Epithelial cell of proximal tubule (primary cell): ENCODE measurements at regions not wholly inside any gene's neighbourhood (a gene's known extent, or its start where the extent isn't known, plus 50 kb on each side); places are given as distances from the start of the nearest gene placed in this dataset.
"Not testable (repeated sequence)": the region's sequence is repeated elsewhere in the genome, so short reads cannot be mapped to it uniquely, and the experiment has no call there.

ENCODE experiments used
- DNase-seq: peaks from one replicate; pipeline ENCODE4 v3.0.0-alpha.2; 2011; ENCODE audit warnings: low read depth
- H3K4me3 ChIP-seq: 2 replicates; pipeline ENCODE4 v1.5.1; 2011; ENCODE audit warnings: low read depth, mild to moderate bottlenecking, low read length
- CTCF ChIP-seq: conservative IDR thresholded peaks from 2 replicates; pipeline ENCODE4 v1.5.1; 2012; ENCODE audit warnings: low read depth, mild to moderate bottlenecking, low read length

DNA sequence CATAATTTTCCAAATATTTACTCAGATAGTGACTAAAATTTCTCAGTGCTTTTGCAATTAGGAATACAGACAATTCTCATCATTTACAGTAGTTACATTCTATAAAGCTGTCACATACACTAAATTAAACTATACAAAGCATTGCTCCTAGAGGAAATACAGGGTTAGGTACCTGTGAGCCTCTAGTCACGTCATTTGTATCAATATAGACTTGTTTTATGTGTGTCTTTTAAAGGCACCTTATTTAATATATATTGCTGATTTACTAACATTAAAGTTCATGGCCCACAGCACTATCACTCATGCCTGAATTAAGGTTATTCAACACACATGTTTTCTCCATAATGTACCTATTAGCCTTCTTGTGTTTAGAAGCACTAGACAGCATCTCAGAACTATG, 78.7 kb downstream of the PABPC4L start:
- no peak for DNase-seq
- TF ChIP-seq CTCF: no peak
- H3K4me3 ChIP-seq: no peak overlapping the region

DNA sequence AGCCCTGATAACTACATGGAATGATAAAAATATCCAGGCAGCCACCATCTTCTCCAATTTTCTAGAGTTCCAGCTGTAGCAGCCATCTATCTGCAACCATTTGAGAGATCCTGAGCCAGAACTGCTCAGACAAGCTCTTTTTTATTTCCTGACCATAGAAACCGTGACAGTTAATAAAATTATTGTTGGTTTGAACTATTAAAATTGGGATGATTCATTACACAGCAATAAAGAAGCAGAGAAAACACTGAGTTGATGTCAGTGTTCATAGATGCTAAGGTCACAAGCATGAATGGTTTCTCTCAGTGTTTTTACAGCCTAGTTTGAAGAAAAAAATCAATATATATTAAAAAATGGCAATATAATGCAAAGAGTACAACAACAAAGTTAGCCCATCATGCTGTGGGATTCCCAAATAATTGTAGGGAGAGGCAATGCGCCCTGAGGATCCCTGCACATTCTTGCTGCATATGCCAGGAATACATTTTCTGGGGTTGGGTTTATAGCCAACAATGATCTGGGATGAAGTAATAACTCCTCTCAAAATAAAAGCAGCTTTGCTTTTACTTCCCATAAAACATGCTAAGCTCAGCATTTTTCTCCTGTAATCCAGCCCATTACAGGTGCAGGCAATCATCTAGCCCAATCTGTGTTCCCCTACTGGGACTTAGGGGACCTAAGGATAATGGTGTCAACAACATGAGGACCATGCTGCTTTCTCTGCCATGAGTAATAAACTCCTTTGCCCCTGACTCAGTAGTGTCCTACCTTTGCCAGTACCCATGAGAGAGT, 84.0 kb downstream of the PABPC4L start:
- no peak for TF ChIP-seq CTCF
- no peak overlapping the region for H3K4me3 ChIP-seq
- no peak for DNase-seq

- DNase-seq: no peak
- no peak for TF ChIP-seq CTCF
Observed at GRCh38 chr4:134089885-134090284, 111.7 kb downstream of the PABPC4L start.

GRCh38 chr4:134085496-134085895, 116.1 kb downstream of the PABPC4L start:
- DNase-seq: no peak
- no peak for TF ChIP-seq CTCF

More at GRCh38 chr4:134089885-134090284, 111.7 kb downstream of the PABPC4L start:
- H3K4me3 ChIP-seq: no peak overlapping the region

DNA sequence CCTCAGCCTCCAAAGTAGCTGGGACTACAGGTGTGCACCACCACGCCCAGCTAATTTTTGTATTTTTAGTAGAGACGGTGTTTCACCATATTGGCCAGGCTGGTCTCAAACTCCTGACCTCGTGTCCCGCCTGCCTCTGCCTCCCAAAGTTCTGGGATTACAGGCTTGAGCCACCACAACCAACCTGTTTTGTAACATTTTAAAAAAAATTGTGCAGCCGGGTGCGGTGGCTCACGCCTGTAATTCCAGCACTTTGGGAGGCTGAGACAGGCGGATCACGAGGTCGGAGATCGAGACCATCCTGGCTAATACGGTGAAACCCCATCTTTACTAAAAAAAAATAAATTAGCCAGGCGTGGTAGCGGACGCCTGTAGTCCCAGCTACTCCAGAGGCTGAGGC, 122.5 kb downstream of the PABPC4L start:
- DNase-seq: not testable (repeated sequence)

More at GRCh38 chr4:134085496-134085895, 116.1 kb downstream of the PABPC4L start:
- H3K4me3 ChIP-seq: no peak overlapping the region

DNA sequence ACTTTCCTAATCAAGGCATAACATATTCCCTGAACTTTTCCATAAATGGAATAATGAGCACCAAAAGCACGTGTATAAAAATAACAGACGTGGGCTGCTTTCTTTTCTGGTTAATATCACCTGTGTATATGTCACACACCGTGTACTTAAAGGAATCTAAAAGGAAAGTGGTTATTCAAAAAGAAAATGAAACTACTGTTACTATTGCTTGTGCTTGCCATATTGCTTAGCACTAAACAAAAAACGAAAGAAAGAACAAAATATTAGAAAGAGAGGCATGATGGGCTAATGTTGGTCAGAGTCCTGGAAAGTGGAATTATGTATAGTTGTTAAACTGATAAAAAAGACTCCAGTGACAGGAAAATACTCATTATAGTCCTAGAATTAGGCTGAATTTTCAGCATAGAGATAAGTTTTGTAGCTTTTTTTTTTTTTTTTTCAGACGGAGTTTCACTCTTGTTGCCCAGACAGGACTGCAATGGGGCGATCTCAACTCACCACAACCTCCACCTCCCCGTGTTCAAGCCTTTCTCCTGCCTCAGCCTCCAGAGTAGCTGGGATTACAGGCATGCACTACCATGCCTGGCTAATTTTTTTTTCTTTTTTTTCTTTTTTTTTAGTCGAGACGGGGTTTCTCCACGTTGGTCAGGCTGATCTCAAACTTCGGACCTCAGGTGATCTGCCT, 123.2 kb downstream of the PABPC4L start:
- TF ChIP-seq CTCF: no peak
- no peak for DNase-seq
- no peak overlapping the region for H3K4me3 ChIP-seq

More for the DNA sequence above, 122.5 kb downstream of the PABPC4L start:
- not testable (repeated sequence) for H3K4me3 ChIP-seq

GRCh38 chr4:134073711-134074110, 127.9 kb downstream of the PABPC4L start:
- TF ChIP-seq CTCF: no peak
- DNase-seq: no peak
- H3K4me3 ChIP-seq: no peak overlapping the region
